ENCODE measurements at regions not wholly inside any gene's neighbourhood (a gene's known extent, or its start where the extent isn't known, plus 50 kb on each side); places are given as distances from the start of the nearest gene placed in this dataset.

DNA sequence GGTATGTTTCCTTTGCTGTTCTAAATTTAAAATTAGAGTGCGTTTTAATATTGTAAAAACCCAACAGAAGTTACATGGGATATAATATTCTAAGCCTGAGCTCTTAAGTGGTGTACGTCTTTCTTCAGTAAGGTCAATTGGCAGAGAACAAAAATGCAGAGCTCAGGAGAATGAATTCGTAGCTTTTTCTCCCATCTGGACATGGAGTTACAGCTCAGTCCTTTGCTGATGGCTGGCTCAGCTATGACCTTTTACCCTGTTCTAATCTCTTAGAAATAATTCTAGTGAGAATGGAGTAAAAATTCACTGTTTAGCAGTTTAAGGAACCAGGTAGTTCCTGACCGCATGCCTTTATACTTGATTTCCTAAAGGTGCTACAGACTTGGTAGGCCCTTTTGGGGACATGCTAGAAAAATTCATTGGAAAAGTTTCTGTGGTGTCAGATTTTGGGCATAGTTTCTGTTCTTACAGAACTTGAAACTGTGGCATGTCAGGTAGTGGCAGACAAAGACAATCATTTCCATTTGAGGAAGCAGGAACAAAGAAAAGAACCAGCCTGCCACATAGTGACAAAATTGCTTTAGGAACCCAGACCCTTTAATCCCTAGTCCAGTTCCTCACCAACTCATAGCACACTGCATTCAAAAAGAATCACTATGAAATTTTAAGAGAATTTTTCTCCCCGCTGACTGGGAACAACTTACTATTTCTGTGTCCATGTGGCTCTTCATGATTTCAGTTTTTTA, 566.8 kb upstream of the ZNF804A start:
- no peak for TF ChIP-seq POLR2A (IDR thresholded peaks at IDR 0.05; ENCODE audit: low read depth, low read length)
- TF ChIP-seq TAF1 (IDR thresholded peaks at IDR 0.05; ENCODE audit: borderline replicate concordance, low read depth, low read length), result no peak
- no peak for TF ChIP-seq POLR2AphosphoS5 (IDR thresholded peaks at IDR 0.05; ENCODE audit: low read depth, low read length)
